DMS153 treated with DMSO at 0.1 percent for 48 hours (cell line): ENCODE measurements at regions not wholly inside any gene's neighbourhood (a gene's known extent, or its start where the extent isn't known, plus 50 kb on each side); places are given as distances from the start of the nearest gene placed in this dataset.

ENCODE experiments used
- DNase-seq: peaks from one replicate; lab custom pipeline; 2025; ENCODE audit not compliant: unreplicated experiment; lab: John Stamatoyannopoulos, UW

- no peak for DNase-seq
These were observed 112.6 kb downstream of the CDC5L start for GRCh38 chr6:44500074-44500473.

- no peak for DNase-seq
These were observed 116.0 kb downstream of the CDC5L start for GRCh38 chr6:44503471-44503870.

GRCh38 chr6:44504301-44504791 lies 116.8 kb downstream of the CDC5L start:
- DNase-seq, result no peak

GRCh38 chr6:44505751-44506150 lies 118.2 kb downstream of the CDC5L start:
- no peak for DNase-seq

GRCh38 chr6:44507014-44507413 lies 119.5 kb downstream of the CDC5L start:
- no peak for DNase-seq

GRCh38 chr6:44508646-44509045 lies 121.1 kb downstream of the CDC5L start:
- DNase-seq, result no peak

GRCh38 chr6:44511126-44511525 lies 123.6 kb downstream of the CDC5L start:
- DNase-seq, result no peak

GRCh38 chr6:44512868-44513741 lies 125.6 kb downstream of the CDC5L start:
- DNase-seq, result no peak

- DNase-seq, result no peak
These were observed 126.6 kb downstream of the CDC5L start for GRCh38 chr6:44514085-44514484.

- DNase-seq, result no peak
These were observed 127.2 kb downstream of the CDC5L start for GRCh38 chr6:44514576-44515193.

GRCh38 chr6:44522871-44523270 lies 135.4 kb downstream of the CDC5L start:
- DNase-seq, result no peak

GRCh38 chr6:44524476-44525227 lies 137.1 kb downstream of the CDC5L start:
- no peak for DNase-seq

- DNase-seq, result no peak
These were observed 138.3 kb downstream of the CDC5L start for GRCh38 chr6:44525761-44526351.

- no peak for DNase-seq
These were observed 139.7 kb downstream of the CDC5L start for GRCh38 chr6:44527181-44527580.

- no peak for DNase-seq
These were observed 140.3 kb downstream of the CDC5L start for GRCh38 chr6:44527583-44528369.

GRCh38 chr6:44528370-44528644 lies 140.8 kb downstream of the CDC5L start:
- no peak for DNase-seq

GRCh38 chr6:44528716-44529115 lies 141.2 kb downstream of the CDC5L start:
- no peak for DNase-seq

- DNase-seq, result no peak
These were observed 141.8 kb downstream of the CDC5L start for GRCh38 chr6:44529146-44529905.

GRCh38 chr6:44530209-44530909 lies 142.9 kb downstream of the CDC5L start:
- no peak for DNase-seq

GRCh38 chr6:44530910-44531234 lies 143.4 kb downstream of the CDC5L start:
- DNase-seq, result no peak
